IPS DF 4.7 (cell line): ENCODE measurements at regions not wholly inside any gene's neighbourhood (a gene's known extent, or its start where the extent isn't known, plus 50 kb on each side); places are given as distances from the start of the nearest gene placed in this dataset.
"Not testable (repeated sequence)": the region's sequence is repeated elsewhere in the genome, so short reads cannot be mapped to it uniquely, and the experiment has no call there.

Source experiments
- DNase-seq: peaks from one replicate; pipeline ENCODE4 v3.0.0-alpha.2; 2013; ENCODE audit warnings: low spot score; ENCODE audit errors: extremely low read depth

DNA sequence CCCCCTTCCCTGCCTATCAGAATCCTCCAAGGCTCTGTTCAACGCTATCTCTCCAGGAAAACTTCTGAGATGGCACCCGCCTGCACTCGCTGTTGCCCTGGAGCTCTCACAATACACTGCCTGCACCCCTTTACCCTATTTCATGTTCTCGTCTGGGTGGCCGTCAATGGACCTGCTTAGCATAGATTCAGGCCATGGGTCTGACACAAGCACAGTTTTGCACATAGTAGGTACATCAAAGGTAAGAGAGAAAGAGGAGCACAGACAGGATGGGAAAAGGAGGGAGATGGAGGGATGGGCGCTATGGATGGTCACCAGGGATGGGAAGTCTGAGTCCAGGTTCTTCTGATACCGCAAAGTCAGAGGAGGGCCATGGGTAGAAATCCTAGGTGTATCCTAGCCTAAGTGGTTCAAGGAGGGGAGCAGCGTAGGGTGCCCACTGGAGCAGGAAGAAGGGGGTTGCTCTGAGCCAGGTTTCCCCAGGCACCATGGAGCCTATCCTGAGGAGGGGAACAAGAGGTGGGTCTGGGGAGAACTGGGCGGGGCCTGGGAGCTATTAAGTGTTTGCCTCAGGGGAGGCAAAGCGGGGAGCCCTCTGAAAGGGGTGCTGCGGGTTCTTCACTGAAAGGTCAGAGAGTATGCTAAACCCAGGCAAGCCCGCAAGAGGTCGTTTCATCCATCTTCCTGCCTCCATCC is 89.3 kb downstream of the MRPL14 start:
- DNase-seq, result no peak

DNA sequence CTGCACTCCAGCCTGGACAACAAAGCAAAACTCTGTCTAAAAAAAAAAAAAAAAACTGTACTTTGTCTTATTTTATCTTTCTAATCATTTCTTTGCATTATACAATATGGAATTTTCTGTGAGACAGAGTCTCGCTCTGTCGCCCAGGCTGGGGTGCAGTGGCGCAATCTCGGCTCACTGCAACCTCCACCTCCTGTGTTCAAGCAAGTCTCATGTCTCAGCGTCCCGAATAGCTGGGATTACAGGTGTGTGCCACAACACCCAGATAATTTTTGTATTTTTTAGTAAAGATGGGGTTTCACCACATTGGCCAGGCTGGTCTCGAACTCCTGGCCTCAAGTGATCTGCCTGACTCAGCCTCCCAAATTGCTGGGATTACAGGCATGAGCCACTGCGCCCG is 90.0 kb downstream of the MRPL14 start:
- DNase-seq, result not testable (repeated sequence)

DNA sequence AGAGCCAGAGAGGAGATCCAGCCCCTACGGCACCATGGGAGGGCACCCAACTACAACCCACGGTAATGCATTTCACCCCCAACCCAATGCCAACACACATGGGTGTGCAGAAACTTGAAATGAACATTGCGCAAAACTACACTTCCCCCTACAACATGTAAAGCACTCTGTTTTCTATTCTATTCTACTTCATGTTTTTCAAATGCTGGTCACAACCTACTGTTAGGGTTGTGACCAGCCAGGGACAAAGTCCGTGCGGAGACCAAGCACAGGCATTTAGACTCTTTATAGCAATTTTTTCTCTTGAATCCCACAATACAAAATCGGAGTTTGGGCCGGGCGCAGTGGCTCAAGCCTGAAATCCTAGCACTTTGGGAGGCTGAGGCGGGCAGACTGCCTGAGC is 90.6 kb downstream of the MRPL14 start:
- no peak for DNase-seq

DNA sequence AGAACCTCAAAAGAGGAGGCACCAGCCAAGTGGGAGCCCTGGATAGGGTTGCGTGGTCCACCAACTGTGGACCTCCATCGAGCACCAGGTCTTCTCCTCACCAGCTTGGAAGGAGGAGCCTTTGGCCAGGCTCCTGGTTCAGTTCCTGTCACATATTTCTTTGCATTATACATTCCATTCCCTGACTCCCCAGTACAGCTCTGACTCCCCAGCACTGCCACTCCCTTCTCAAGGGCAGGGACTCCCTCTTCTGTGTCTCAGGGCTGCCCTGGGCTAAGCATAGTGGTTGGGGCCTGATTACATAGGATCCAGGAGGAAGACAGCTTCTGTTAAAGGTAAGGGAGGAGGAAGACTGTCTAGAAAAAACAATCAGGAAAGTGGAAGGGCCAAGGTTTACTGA is 91.1 kb downstream of the MRPL14 start:
- no peak for DNase-seq

DNA sequence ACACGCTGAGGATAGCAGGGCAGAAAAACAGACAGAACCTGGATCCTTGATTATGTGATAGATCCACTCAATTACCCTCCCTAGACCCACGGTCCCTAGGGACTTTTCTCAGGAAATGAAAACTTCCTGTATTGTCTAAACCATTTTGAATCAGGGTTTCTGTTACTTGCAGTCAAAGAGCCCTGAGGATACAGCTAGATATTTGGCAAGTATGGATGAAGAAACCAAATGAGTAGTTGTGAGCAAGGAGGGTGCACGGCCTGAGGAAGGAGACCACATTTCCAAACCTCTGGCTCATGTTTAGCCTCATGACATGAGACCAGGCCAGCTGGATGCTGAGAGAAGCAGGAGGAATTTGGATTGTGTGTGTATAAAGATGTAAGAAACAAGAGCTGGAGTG is 91.6 kb downstream of the MRPL14 start:
- DNase-seq, result no peak

DNA sequence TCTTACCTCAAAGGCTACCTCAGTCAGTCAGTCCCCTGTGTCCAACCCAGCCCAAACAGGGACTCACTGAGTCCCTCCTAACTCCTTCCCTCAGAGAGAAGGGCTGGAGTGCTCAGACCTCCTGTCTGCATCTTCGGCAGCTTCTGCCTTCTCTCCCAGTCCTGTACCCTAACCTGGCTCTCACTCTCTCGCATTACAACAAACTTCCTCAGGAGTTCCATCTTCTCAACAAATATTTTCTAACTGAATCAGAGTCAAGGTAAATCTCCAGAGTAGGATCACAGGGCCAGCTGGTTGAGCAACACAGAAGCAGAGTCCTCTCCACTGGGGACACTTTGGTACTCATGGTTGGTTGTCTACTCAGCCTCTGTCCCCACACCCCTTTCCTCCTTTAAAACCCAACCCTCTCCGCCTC is 92.3 kb downstream of the MRPL14 start:
- DNase-seq, result no peak

DNA sequence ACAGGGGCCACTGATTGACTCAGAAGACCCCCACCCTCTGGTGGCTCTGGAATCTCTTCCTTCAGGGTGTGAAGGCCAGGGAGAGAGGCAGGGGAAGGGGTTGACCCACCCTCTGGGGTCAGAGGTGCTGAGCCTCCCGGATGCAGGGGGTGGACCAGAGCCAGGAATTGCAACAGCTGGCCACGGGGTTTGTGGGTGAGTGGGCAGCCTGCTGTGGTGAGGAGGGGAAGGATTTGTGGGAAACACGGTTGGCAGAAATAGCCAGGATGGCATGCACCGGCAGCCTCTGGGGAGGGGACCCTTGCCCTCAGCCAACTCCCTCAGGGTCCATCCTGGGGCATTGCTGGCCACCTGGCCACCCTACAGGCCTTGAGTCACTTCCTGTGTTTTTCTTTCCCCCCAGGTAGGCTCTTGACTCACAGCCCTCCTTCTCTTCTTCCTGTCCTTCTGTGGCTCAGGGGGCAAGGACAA is 92.8 kb downstream of the MRPL14 start:
- no peak for DNase-seq

DNA sequence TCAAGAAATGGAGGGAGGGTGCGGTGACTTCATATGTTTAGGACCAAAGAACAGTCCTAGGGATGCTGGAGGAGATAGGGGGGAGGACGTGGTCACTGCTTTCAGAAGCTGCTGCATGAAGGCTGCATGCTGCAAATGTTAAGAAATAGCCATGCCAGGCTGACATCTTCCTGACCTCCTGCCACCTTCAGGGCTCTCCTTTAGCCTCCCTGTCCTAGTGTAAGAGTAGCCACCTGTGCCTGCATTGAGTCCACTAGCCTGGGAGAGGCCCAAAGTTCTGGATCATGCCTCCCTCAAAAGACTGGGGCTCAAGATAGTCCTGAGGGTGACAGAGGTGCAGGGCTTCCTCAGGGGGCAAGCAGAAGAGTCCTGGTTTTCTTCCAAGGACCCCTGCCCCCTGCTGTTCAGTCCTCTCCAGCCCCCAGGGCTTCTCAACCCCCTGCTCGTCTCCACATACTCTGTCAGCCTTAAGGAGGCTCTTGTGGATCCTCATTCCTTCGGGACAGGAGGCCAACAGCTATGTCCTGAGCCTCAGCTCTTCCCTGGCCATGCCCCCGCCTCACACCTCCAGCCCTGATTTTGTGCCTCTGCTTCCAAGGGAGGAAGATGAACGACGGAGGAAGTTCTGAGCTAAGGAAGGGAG is 96.3 kb downstream of the MRPL14 start:
- DNase-seq, result no peak

DNA sequence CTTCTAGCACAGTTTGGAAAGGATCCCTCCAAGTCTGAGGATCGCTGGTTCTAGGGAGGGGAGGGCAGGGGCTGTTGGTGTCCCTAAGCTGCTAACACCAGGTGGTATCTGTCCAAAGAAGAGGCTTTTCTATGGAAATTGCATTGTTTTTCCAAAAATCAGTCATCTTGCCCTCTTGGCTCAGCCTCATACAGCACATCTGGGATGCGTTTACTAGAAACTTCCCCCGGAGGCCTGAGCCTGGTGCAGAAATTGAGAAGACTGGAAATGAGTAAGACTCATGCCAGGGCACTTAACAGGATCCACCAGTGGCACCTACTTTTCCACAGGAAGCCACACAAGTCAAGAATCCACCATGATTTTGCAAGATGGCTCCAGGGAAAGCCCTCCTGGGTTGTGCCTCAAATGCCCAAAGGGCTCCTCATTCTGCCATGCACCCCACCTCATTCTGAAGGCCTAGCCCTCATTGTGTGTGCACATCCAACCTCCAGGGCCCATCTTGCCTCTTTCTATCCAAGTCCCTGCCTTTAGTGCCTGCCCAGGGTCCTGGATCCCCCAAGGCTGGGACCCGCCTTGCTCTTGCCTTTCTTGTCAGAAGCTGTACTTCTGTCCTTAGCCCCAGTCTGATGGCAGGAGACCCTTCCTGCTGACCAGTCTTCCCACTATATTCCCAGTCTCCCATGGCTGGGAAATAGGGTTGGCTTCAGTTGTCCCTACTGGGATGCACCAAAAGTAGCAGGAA is 97.6 kb downstream of the MRPL14 start:
- no peak for DNase-seq

DNA sequence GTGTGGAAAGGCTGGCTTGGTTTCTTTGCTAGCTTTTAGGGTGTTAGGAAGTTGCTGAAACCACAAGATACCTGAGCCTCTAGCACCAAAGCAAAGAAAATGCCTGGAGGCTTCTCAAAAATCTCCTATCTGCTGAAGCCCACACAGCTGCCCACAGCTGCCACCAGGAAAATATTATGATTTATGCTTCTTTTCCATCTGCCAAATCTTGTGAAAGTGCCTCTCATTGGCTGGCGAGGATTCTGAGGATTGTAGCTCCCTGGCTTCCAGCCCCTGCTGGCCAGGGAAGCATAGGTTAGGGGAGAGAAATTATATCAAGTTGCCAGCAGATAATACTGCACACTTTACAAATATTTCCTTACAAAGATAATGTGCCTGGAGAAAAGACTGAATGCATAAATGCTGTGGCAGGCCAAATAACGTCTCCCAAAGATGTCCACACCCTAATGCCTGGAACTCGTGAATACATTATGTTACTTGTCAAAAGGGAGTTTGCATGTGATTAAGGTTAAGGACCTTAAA is 98.4 kb downstream of the MRPL14 start:
- DNase-seq, result no peak

DNA sequence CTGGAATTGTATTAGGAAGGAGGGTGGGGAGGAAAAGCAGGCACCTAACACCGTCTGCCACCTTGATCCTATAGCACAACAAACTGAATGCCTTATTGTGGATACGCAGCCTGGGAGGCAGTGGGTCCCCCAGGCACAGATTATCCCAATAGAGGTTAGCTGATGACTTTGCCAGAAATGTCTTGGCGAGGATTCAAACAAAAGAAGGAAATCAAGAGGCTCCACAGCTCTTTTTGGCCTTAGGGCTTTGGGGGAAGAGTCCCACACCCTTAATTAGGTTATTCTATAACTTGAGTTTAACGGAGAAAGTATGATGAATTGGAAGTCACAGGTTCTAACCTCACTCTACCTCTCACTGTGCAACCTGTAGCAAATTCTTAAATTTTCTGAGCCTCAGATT is 102.0 kb downstream of the MRPL14 start:
- DNase-seq, result no peak

DNA sequence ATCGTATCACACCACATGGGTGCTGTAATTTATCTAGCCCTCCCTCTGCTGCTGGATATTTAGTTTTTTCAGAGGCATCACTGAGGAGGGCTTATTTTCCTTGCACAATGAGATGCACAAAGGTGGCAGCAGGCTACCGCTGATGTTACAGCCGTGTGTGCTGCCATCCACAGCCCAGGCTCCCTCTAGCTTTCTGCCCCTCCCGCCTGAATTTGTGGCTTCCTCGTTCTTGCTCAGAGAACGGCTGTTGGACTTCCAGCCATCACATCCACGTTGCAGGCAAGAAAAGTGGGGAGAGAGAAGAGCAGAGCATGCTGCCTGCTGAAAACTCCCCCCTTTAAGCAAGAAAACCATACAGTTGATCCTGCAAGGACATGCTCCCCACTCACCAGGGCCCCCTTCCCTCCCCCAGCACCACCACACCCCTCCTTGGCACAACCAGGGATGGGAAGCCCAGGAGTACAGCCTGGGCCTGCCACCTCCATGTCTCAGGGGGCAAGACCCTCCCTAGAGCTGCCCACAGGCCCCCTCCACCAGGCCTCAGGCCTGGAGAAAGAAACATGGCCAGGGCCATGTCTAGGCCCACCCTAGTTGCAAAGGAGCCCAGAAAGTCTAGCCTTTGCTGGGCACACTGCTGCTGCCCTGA is 102.6 kb downstream of the MRPL14 start:
- DNase-seq, result no peak

DNA sequence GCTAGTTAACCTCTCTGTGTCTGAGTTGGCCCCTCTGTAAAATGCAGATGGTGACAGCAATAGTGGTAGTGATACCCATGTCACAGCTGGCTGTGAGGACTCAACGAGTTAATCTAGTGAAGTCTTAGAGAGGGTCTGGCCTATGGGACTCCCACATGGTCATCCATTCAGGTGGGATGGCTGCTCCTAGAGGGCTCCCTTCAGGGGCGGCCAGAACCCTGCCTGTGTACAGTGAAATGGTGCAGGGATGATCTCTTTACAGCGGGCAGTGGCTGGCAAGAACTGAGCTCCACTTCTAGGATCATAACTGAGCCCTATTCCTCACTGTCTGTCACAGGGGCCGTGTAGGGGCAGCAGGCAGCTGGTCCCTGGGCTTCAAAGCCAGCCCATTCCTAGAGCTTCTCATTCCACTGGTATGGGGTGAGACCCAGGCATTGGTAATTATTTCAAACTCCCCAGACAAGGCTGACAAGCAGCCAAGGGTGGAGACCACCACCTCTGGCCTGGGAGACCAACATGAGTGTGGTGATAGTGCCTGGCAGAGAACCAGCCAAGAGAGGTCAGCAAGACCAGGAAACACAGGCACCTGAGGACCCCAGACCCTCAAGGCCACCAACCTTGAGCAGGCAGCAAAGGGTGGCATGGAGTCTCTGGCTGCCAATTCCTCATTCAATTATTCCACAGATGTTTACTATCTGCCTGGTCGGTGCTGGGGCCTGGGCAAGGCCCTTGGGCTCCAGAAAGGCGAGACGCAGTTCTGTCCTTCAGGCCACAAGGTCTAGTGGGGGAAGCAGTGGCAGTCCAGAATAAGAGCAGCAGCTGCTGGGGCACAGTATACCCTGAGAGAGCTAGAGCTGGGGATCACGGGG is 103.4 kb downstream of the MRPL14 start:
- DNase-seq, result no peak

DNA sequence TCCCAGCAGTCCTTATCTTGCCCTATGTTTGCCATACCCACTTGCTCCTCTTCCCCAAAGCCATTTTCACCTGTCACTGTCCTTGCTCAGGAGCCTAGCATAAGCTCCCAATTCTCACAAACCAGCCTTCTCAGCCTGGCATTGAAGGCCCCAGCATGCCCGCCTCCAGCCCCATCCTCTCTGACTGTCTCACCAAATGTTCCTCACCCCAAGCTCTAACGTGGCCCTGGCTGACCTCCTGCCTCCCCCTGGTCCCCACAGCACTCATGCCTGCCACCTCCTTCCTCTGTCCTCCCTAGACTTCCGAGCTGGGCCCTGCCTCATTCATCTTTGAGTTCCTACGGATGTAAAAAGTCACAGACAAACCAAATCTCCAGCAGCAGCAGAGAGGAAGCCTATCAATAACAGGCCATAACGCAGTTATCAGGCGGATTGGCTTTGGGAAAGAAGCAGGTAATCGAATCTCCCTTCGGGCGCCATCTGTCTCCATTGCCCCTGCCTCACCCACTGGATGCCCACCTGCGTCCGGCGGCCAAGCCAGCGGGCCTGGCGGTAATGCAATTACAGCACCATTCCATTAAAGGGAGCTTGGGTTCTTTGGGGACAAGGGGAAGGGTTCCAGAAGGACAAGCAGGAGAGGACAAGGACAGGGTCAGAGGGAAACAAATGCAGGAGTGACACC is 104.4 kb downstream of the MRPL14 start:
- no peak for DNase-seq

DNA sequence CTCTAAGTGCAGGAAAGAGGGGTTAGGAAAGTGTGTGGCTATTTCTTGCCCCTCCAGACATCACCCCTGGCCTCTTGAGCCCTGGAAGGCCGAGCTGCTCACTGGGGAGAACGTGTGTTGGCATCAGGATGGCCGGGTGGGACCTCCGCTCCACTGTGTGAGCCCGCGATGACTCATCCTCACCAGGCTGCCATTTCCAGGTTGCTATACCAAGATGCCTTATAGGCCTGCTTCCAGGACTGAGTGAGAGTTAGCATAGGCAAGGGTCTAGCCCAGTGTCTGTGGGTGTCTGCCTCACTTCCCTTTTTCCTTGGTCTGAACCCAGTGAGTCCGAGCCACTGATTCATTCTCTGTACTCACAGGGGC is 105.0 kb downstream of the MRPL14 start:
- DNase-seq, result no peak

DNA sequence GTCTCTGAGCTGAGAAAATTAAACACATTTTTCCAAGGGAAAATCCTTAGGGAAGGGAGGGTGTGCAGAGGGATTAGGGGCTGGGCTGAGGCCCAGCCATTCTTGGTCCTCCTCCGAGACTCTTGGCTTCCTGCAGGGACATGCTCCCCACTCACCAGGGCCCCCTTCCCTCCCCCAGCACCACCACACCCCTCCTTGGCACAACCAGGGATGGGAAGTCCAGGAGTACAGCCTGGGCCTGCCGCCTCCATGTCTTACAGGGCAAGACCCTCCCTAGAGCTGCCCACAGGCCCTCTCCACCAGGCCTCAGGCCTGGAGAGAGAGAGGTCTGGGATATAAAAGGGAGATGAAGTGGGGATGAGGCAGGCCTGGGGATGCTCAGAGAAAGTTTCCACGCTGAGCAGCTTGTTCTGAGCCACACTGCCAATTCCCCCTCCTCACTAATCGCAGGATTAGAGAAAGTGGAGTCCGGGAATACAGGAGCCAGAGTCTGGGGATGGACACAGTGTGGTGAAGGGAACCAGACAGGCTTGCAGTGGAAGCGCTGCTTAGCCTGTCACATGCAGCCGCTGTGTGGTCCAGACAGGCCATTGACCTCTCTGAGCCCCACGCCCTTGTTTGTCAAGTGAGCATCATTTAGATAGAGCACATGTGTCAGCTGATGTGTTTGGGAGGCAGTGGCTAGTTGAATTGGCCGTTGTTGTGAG is 105.5 kb downstream of the MRPL14 start:
- DNase-seq, result no peak

DNA sequence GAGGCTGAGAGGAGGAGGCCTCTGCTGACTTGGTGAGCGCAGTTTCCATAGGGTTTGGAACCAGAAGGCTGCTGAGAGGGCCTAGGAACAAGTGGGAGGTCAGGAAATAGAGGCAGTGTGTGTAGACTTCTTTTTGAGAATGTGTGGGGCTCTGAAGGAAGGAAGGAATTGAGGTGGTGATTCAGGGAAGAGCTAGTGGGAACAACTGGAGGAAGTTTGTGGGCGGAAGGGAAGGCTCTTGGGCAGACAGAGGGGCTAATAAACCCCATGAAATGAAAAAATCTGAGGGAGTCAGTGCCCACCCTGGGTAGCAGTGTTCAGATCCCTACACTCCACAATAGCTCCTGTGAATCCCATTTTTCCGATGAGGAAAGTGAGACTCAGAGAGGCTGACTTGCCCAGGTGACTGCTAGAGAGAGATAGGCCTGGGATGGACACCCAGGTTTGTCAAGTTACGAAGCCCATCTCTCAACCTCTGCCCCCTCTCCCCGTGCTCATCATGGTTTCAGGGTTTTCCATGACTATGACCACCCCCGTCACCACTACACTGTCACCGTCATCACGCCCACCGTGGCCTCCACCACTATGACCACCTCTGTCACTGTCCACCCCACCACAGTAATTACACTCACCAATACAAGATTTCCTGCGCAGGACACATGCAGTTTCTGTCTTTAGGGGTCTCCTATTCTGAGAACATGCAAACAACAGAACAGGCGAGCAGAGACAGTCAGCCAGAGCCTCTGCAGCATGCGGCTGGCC is 106.4 kb downstream of the MRPL14 start:
- no peak for DNase-seq

DNA sequence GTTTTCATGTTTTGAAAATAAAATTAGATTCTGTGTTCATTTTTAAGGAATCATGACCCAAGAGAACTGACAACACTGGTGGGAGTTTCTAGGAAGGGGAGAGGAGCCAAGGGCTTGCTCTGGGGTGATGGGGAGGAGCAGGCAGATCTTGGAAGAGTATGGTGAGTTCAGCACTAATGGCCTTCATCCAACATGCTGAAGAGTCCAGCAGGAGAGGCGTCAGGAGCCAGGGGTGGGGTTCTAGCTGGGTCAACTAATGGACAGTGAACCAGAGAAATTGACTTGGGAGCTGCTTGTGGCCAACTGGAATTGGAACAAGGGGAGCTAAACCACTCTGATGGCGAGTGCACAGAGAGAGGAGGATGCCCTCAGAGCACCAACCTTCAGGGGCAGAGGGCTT is 107.1 kb downstream of the MRPL14 start:
- no peak for DNase-seq

DNA sequence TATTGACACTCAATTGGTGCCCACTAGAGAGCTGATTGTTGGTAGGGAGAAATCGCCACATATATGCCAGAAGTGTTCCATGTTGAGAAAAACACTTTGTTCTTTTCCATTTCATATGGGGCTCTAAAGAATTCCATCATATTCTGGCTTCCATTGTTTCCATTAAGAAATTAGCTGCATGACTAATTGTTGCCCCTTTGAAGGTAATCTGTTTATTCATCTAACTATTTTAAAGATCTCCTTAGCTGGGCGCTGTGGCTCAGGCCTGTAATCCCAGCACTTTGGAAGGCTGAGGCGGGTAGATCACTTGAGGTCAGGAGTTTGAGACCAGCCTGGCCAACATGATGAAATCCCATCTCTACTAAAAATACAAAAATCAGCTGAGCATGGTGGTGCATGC is 109.9 kb downstream of the MRPL14 start:
- DNase-seq, result not testable (repeated sequence)
